ENCODE measurements at regions not wholly inside any gene's neighbourhood (a gene's known extent, or its start where the extent isn't known, plus 50 kb on each side); places are given as distances from the start of the nearest gene placed in this dataset.

DNA sequence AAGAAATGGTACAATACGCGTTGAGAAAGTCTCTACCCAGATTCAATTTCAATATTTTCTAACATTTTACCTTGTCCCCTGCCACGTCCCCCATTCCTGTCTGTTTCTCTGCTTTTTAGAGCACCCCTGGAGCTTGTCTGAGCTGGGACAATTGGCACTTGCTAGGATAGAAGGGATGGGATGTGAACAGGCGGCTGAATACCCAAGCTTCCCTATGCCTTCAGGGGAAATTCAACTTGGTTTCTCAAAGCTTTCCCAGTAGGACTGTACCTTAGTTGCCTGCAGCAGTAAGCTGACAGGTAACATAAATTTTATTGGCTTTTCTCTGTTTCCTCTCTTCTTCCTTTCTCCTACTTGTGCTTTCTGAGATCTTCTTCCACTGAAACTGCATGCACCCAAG is 1663.3 kb downstream of the EFNB2 start:
- no peak for TF ChIP-seq POLR2A (IDR thresholded peaks at IDR 0.05; ENCODE audit: low read depth, low read length)
- TF ChIP-seq TAF1 (IDR thresholded peaks at IDR 0.05; ENCODE audit: borderline replicate concordance, low read depth, low read length): no peak

Measured in GM12892 (cell line).